ENCODE measurements at regions not wholly inside any gene's neighbourhood (a gene's known extent, or its start where the extent isn't known, plus 50 kb on each side); places are given as distances from the start of the nearest gene placed in this dataset.

- H3K4me2 ChIP-seq: no peak overlapping the region
- H3K27ac ChIP-seq: no peak overlapping the region
- no TSS peak for BruUV-seq (replicated peaks)
These were observed 243.1 kb downstream of the MYLK4 start for GRCh38 chr6:2507521-2508037.

DNA sequence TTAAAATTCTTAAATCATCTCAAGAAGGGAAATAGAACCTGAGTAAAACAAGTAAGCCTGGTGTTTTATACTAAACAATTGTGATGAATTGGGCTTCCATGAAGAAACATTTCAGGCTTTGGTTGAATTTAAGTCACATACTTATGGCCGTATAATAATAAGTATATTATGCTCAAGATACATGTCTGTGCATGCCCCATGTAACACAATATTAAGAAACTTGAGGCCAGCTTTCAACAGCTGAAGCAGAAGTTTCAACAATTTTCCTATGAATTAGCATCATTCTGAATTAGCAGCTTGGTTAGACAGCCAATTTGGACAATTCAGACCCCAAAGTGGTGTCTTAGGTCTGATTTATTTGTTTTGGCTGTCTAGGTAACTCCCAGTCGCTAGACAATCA is 243.7 kb downstream of the MYLK4 start:
- BruUV-seq (replicated peaks): no TSS peak
- H3K4me1 ChIP-seq (replicated peaks; ENCODE audit: insufficient read depth): peaks cover 19% of the 10 kb centered on the region
- POLR2A ChIA-PET (ENCODE audit: unreplicated experiment): interaction anchor here (0.6 kb wide), 1 partner anchor 1196 kb away, joined by 3 read pairs; no protein-coding TSS in a partner anchor
- H3K9me3 ChIP-seq (ENCODE audit: insufficient read depth, low read depth): no peaks in the 10 kb centered on the region
- no peak for DNase-seq
- H3F3A ChIP-seq (ENCODE audit: insufficient read depth, low read depth): peaks cover 9% of the 10 kb centered on the region
- intact Hi-C loops (cut with micrococcal nuclease; ENCODE audit: unreplicated experiment): no loop called here
- no peak overlapping the region for H3K27ac ChIP-seq
- H3K9me2 ChIP-seq (ENCODE audit: insufficient read depth): no peaks in the 10 kb centered on the region
- no peaks in the 10 kb centered on the region for H3K79me2 ChIP-seq (ENCODE audit: low read depth)
- TF ChIP-seq CTCF (conservative IDR thresholded peaks at IDR 0.05) (no peak), EZH2 (IDR thresholded peaks at IDR 0.05; ENCODE audit: low read depth) (no peak)
- no peak overlapping the region for H3K4me3 ChIP-seq
- no peaks in the 10 kb centered on the region for H3K27me3 ChIP-seq (ENCODE audit: insufficient read depth, low read depth)
- H3K36me3 ChIP-seq (ENCODE audit: low read depth): no peaks in the 10 kb centered on the region
- no peaks in the 10 kb centered on the region for H4K20me1 ChIP-seq (ENCODE audit: insufficient read depth)
- H3K4me2 ChIP-seq: no peak overlapping the region
- no peak overlapping the region for H2AFZ ChIP-seq
- CTCF ChIA-PET: interaction anchor here (0.6 kb wide), 1 partner anchor 180 kb away, joined by 6 read pairs; no protein-coding TSS in a partner anchor

More at GRCh38 chr6:2507521-2508037, 243.1 kb downstream of the MYLK4 start:
- Histone ChIP-seq H3K4me1 (replicated peaks; ENCODE audit: insufficient read depth) (peaks cover 13% of the 10 kb centered on the region), H3K36me3 (ENCODE audit: low read depth) (no peaks in the 10 kb centered on the region), H3F3A (ENCODE audit: insufficient read depth, low read depth) (peaks cover 9% of the 10 kb centered on the region), H3K9me3 (ENCODE audit: insufficient read depth, low read depth) (no peaks in the 10 kb centered on the region), H3K9me2 (ENCODE audit: insufficient read depth) (no peaks in the 10 kb centered on the region), H3K79me2 (ENCODE audit: low read depth) (no peaks in the 10 kb centered on the region), H2AFZ (no peak overlapping the region), H3K4me3 (no peak overlapping the region), H3K27me3 (ENCODE audit: insufficient read depth, low read depth) (no peaks in the 10 kb centered on the region), H4K20me1 (ENCODE audit: insufficient read depth) (no peaks in the 10 kb centered on the region)
- no peak for DNase-seq
- ChIA-PET CTCF (no interaction called here), POLR2A (ENCODE audit: unreplicated experiment) (no interaction called here)
- intact Hi-C loops (cut with micrococcal nuclease; ENCODE audit: unreplicated experiment): no loop called here
- TF ChIP-seq EZH2 (IDR thresholded peaks at IDR 0.05; ENCODE audit: low read depth) (no peak), CTCF (conservative IDR thresholded peaks at IDR 0.05) (no peak)

- DNase-seq: no peak
- H3K27ac ChIP-seq: no peak overlapping the region
- POLR2A ChIA-PET (ENCODE audit: unreplicated experiment): no interaction called here
- peaks cover 9% of the 10 kb centered on the region for H3F3A ChIP-seq (ENCODE audit: insufficient read depth, low read depth)
- CTCF ChIA-PET: no interaction called here
- H3K4me3 ChIP-seq: no peak overlapping the region
- no peaks in the 10 kb centered on the region for H3K36me3 ChIP-seq (ENCODE audit: low read depth)
- H3K9me2 ChIP-seq (ENCODE audit: insufficient read depth): no peaks in the 10 kb centered on the region
- H4K20me1 ChIP-seq (ENCODE audit: insufficient read depth): no peaks in the 10 kb centered on the region
- no peaks in the 10 kb centered on the region for H3K79me2 ChIP-seq (ENCODE audit: low read depth)
- no peaks in the 10 kb centered on the region for H3K27me3 ChIP-seq (ENCODE audit: insufficient read depth, low read depth)
- no peak overlapping the region for H3K4me2 ChIP-seq
- TF ChIP-seq CTCF (conservative IDR thresholded peaks at IDR 0.05) (peak; percentile 52), EZH2 (IDR thresholded peaks at IDR 0.05; ENCODE audit: low read depth) (no peak)
- intact Hi-C loops (cut with micrococcal nuclease; ENCODE audit: unreplicated experiment): no loop called here
- BruUV-seq (replicated peaks): no TSS peak
- H3K4me1 ChIP-seq (replicated peaks; ENCODE audit: insufficient read depth): peaks cover 25% of the 10 kb centered on the region
- H2AFZ ChIP-seq: no peak overlapping the region
- no peaks in the 10 kb centered on the region for H3K9me3 ChIP-seq (ENCODE audit: insufficient read depth, low read depth)
These were observed 245.1 kb downstream of the MYLK4 start for GRCh38 chr6:2505624-2506023.
